ENCODE measurements at regions not wholly inside any gene's neighbourhood (a gene's known extent, or its start where the extent isn't known, plus 50 kb on each side); places are given as distances from the start of the nearest gene placed in this dataset.

GRCh38 chr4:34182306-34182705 lies 2062.0 kb downstream of the ARAP2 start:
- Histone ChIP-seq H3K36me3 (no peaks in the 10 kb centered on the region), H3K4me1 (no peaks in the 10 kb centered on the region), H3K9me3 (no peaks in the 10 kb centered on the region), H3K27ac (no peak overlapping the region), H3K4me3 (no peak overlapping the region), H3K27me3 (no peaks in the 10 kb centered on the region)
- intact Hi-C loops (cut with DNase I): no loop called here
- ATAC-seq: no peak
- no peak for DNase-seq
- no peak for TF ChIP-seq CTCF (IDR thresholded peaks at IDR 0.05)

- no peaks in the 10 kb centered on the region for H3K36me3 ChIP-seq
- no peak for ATAC-seq
- no peaks in the 10 kb centered on the region for H3K27me3 ChIP-seq
- no peak for TF ChIP-seq CTCF (IDR thresholded peaks at IDR 0.05)
- no peak overlapping the region for H3K27ac ChIP-seq
- H3K4me1 ChIP-seq: no peaks in the 10 kb centered on the region
- intact Hi-C loops (cut with DNase I): no loop called here
- no peaks in the 10 kb centered on the region for H3K9me3 ChIP-seq
- no peak overlapping the region for H3K4me3 ChIP-seq
- DNase-seq: no peak
These were observed 2060.4 kb downstream of the ARAP2 start for GRCh38 chr4:34183926-34184325.

GRCh38 chr4:34187056-34187455 lies 2057.3 kb downstream of the ARAP2 start:
- Histone ChIP-seq H3K9me3 (no peaks in the 10 kb centered on the region), H3K4me3 (no peak overlapping the region), H3K4me1 (no peaks in the 10 kb centered on the region), H3K27ac (no peak overlapping the region), H3K27me3 (no peaks in the 10 kb centered on the region), H3K36me3 (no peaks in the 10 kb centered on the region)
- no peak for ATAC-seq
- no peak for DNase-seq
- TF ChIP-seq CTCF (IDR thresholded peaks at IDR 0.05): no peak
- intact Hi-C loops (cut with DNase I): no loop called here

GRCh38 chr4:34191443-34191842 lies 2052.9 kb downstream of the ARAP2 start:
- H3K36me3 ChIP-seq: no peaks in the 10 kb centered on the region
- H3K27me3 ChIP-seq: no peaks in the 10 kb centered on the region
- intact Hi-C loops (cut with DNase I): no loop called here
- DNase-seq: no peak
- H3K27ac ChIP-seq: no peak overlapping the region
- ATAC-seq: no peak
- H3K9me3 ChIP-seq: no peaks in the 10 kb centered on the region
- no peaks in the 10 kb centered on the region for H3K4me1 ChIP-seq
- no peak overlapping the region for H3K4me3 ChIP-seq
- no peak for TF ChIP-seq CTCF (IDR thresholded peaks at IDR 0.05)

- no peaks in the 10 kb centered on the region for H3K9me3 ChIP-seq
- DNase-seq: no peak
- no peaks in the 10 kb centered on the region for H3K4me1 ChIP-seq
- no peak overlapping the region for H3K4me3 ChIP-seq
- intact Hi-C loops (cut with DNase I): no loop called here
- H3K36me3 ChIP-seq: no peaks in the 10 kb centered on the region
- no peak for ATAC-seq
- no peak for TF ChIP-seq CTCF (IDR thresholded peaks at IDR 0.05)
- H3K27ac ChIP-seq: no peak overlapping the region
- no peaks in the 10 kb centered on the region for H3K27me3 ChIP-seq
These were observed 2050.7 kb downstream of the ARAP2 start for GRCh38 chr4:34193451-34194154.

- DNase-seq (no peak), ATAC-seq (no peak)
- H3K27ac ChIP-seq: no peak overlapping the region
- H3K4me1 ChIP-seq: no peaks in the 10 kb centered on the region
- intact Hi-C loops (cut with DNase I): no loop called here
- no peak overlapping the region for H3K4me3 ChIP-seq
- no peaks in the 10 kb centered on the region for H3K36me3 ChIP-seq
- no peak for TF ChIP-seq CTCF (IDR thresholded peaks at IDR 0.05)
- H3K9me3 ChIP-seq: no peaks in the 10 kb centered on the region
- no peaks in the 10 kb centered on the region for H3K27me3 ChIP-seq
These were observed 2049.7 kb downstream of the ARAP2 start for GRCh38 chr4:34194585-34194984.
